A549 (cell line): ENCODE measurements at regions not wholly inside any gene's neighbourhood (a gene's known extent, or its start where the extent isn't known, plus 50 kb on each side); places are given as distances from the start of the nearest gene placed in this dataset.

Experiments used
- ATAC-seq, 2 experiments: fragments of 200-7000 bp in 1 of 2; fragments of >200 bp in 1 of 2; cut with Nextera tagmentation in 1 of 2; cut with Tn5 transposase in 1 of 2; 3 replicates each; pipeline versions ENCODE4 v1.8.0 to v1.9.1; 2018 to 2020; ENCODE audit warnings: mild to moderate bottlenecking in 1 of 2, moderate library complexity in 1 of 2
- CTCF ChIA-PET: fragments of 300-600 bp; sonication (Branson Sonifier 250); formaldehyde crosslinking; extraction: SDS; loops from one replicate; lab custom pipeline; 2021; ENCODE audit warnings: antibody characterized with exemption, inconsistent platforms; lab: Yijun Ruan, JAX
- POLR2A ChIA-PET: fragments of 350-600 bp; formaldehyde crosslinking; extraction: SDS; loops from one replicate; lab custom pipeline; 2021; ENCODE audit warnings: antibody characterized with exemption, inconsistent platforms; lab: Yijun Ruan, JAX
- DNase-seq, 2 experiments: peaks; one replicate each; pipeline versions ENCODE4 v3.0.0 to v3.0.0-alpha.2; 2011 to 2016; ENCODE audit warnings: low read depth in 1 of 2, low spot score in 1 of 2
- FAIRE-seq: peaks from 2 replicates; lab custom pipeline; 2011; peaks lifted over from hg19 to GRCh38; lab: Jason Lieb, UNC
- H3K27ac ChIP-seq, 2 experiments: fragments of >200 bp; sonication (Bioruptor Twin); formaldehyde crosslinking; 3 replicates each; pipeline ENCODE4 v1.5.1; 2016 to 2017
- H3K4me1 ChIP-seq: fragments of >200 bp; sonication (Bioruptor Twin); formaldehyde crosslinking; 3 replicates; pipeline ENCODE4 v1.6.1; 2016
- H3K4me2 ChIP-seq: fragments of >200 bp; sonication (Bioruptor Twin); formaldehyde crosslinking; 3 replicates; pipeline ENCODE4 v1.6.1; 2016
- H3K4me3 ChIP-seq: fragments of >200 bp; sonication (Bioruptor Twin); formaldehyde crosslinking; 3 replicates; pipeline ENCODE4 v1.5.1; 2016
- H3K9me3 ChIP-seq: fragments of >200 bp; sonication (Bioruptor Twin); formaldehyde crosslinking; 3 replicates; pipeline ENCODE4 v1.6.1; 2016
- CBX8 ChIP-seq: fragments of 200-600 bp; sonication (generic); IDR thresholded peaks from 2 replicates; pipeline ENCODE4 v1.6.1; 2016
- E2F6 ChIP-seq: IDR thresholded peaks from 2 replicates; pipeline ENCODE4 v1.6.1; 2012; ENCODE audit warnings: low read depth, borderline replicate concordance
- EHF ChIP-seq: fragments of 250-450 bp; sonication (Bioruptor Pico); IDR thresholded peaks from 2 replicates; pipeline ENCODE4 v1.5.0; 2020; ENCODE audit warnings: mild to moderate bottlenecking
- EHMT2 ChIP-seq: fragments of 200-600 bp; sonication (generic); IDR thresholded peaks from 2 replicates; pipeline ENCODE4 v1.6.1; 2016; ENCODE audit warnings: antibody characterized with exemption, low read depth, mild to moderate bottlenecking, moderate library complexity
- FOSB ChIP-seq: fragments of 250-450 bp; sonication (Bioruptor Pico); IDR thresholded peaks from 2 replicates; pipeline ENCODE4 v1.5.0; 2020; ENCODE audit warnings: mild to moderate bottlenecking, moderate library complexity
- GATA3 ChIP-seq: IDR thresholded peaks from 2 replicates; pipeline ENCODE4 v1.6.1; 2012; ENCODE audit warnings: borderline replicate concordance
- HDAC2 ChIP-seq: fragments of 200-600 bp; sonication (generic); IDR thresholded peaks from 2 replicates; pipeline ENCODE4 v1.6.1; 2016
- HES2 ChIP-seq: fragments of >200 bp; sonication (Bioruptor Twin); formaldehyde crosslinking; IDR thresholded peaks from 2 replicates; pipeline ENCODE4 v1.6.1; 2016
- HEYL ChIP-seq: fragments of 250-450 bp; sonication (Bioruptor Pico); IDR thresholded peaks from 2 replicates; pipeline ENCODE4 v1.8.0; 2021; ENCODE audit warnings: mild to moderate bottlenecking, moderate library complexity
- HMGXB4 ChIP-seq: fragments of 250-450 bp; sonication (Bioruptor Pico); IDR thresholded peaks from 2 replicates; pipeline ENCODE4 v1.5.0; 2021; ENCODE audit warnings: mild to moderate bottlenecking, moderate library complexity, borderline replicate concordance
- HOXA7 ChIP-seq: fragments of 250-450 bp; sonication (Bioruptor Pico); IDR thresholded peaks from 2 replicates; pipeline ENCODE4 v1.5.0; 2020; ENCODE audit warnings: mild to moderate bottlenecking, moderate library complexity
- JUN ChIP-seq, 2 experiments: fragments of >200 bp; sonication (Bioruptor Twin); formaldehyde crosslinking; IDR thresholded peaks; 2 replicates in 1 of 2; 3 replicates in 1 of 2; pipeline ENCODE4 v1.6.1; 2016 to 2017
- JUNB ChIP-seq: fragments of >200 bp; sonication (Bioruptor Twin); formaldehyde crosslinking; IDR thresholded peaks from 2 replicates; pipeline ENCODE4 v1.6.1; 2016
- KDM1A ChIP-seq: fragments of 200-600 bp; sonication (generic); IDR thresholded peaks from 2 replicates; pipeline ENCODE4 v1.6.1; 2016; ENCODE audit warnings: low read depth, mild to moderate bottlenecking
- KDM5A ChIP-seq: fragments of 200-600 bp; sonication (generic); IDR thresholded peaks from 2 replicates; pipeline ENCODE4 v1.6.1; 2016; ENCODE audit warnings: antibody characterized with exemption, mild to moderate bottlenecking
- MAFK ChIP-seq: fragments of 450-650 bp; IDR thresholded peaks from 2 replicates; pipeline ENCODE4 v1.6.1; 2014; ENCODE audit not compliant: partially characterized antibody
- MYC ChIP-seq: IDR thresholded peaks from 2 replicates; pipeline ENCODE4 v1.6.1; 2012; ENCODE audit warnings: mild to moderate bottlenecking, inconsistent platforms, low read length, improper control_type of control experiment, borderline replicate concordance
- NR3C1 ChIP-seq: fragments of >200 bp; sonication (Bioruptor Twin); formaldehyde crosslinking; IDR thresholded peaks from 3 replicates; pipeline ENCODE4 v1.6.1; 2017
- PBX3 ChIP-seq: IDR thresholded peaks from 2 replicates; pipeline ENCODE4 v1.6.1; 2012
- POLR2A ChIP-seq: IDR thresholded peaks from 2 replicates; pipeline ENCODE4 v1.6.1; 2012; ENCODE audit warnings: mild to moderate bottlenecking, low read length
- POLR2AphosphoS2 ChIP-seq: conservative IDR thresholded peaks from 2 replicates; pipeline ENCODE4 v1.6.1; 2012; ENCODE audit warnings: low read length, improper control_type of control experiment, inconsistent platforms
- RARB ChIP-seq: fragments of 250-450 bp; sonication (Bioruptor Pico); IDR thresholded peaks from 2 replicates; pipeline ENCODE4 v1.8.0; 2021; ENCODE audit warnings: mild to moderate bottlenecking, moderate library complexity
- RCOR1 ChIP-seq: fragments of 150-350 bp; IDR thresholded peaks from 2 replicates; pipeline ENCODE4 v1.6.1; 2014; ENCODE audit warnings: antibody characterized with exemption, low read length, low read depth
- RFX5 ChIP-seq: fragments of 450-650 bp; IDR thresholded peaks from 2 replicates; pipeline ENCODE4 v1.7.1; 2014; ENCODE audit warnings: antibody characterized with exemption, mild to moderate bottlenecking, moderate library complexity
- RNF2 ChIP-seq: fragments of 200-600 bp; sonication (generic); IDR thresholded peaks from 2 replicates; pipeline ENCODE4 v1.6.1; 2016; ENCODE audit warnings: low read depth, mild to moderate bottlenecking, antibody characterized with exemption, moderate library complexity, borderline replicate concordance
- SMC3 ChIP-seq: fragments of >200 bp; sonication (Bioruptor Twin); formaldehyde crosslinking; IDR thresholded peaks from 3 replicates; pipeline ENCODE4 v1.6.1; 2018; ENCODE audit warnings: inconsistent platforms
- SREBF2 ChIP-seq: fragments of 450-650 bp; IDR thresholded peaks from 2 replicates; pipeline ENCODE4 v1.6.1; 2014; ENCODE audit warnings: mild to moderate bottlenecking, moderate library complexity
- TFCP2L1 ChIP-seq: fragments of 250-450 bp; sonication (Bioruptor Pico); IDR thresholded peaks from 2 replicates; pipeline ENCODE4 v1.5.0; 2021; ENCODE audit warnings: mild to moderate bottlenecking
- USF2 ChIP-seq: fragments of 450-650 bp; IDR thresholded peaks from 2 replicates; pipeline ENCODE4 v1.6.1; 2014; ENCODE audit warnings: antibody characterized with exemption
- ZC3H11A ChIP-seq: fragments of 450-650 bp; IDR thresholded peaks from 2 replicates; pipeline ENCODE4 v1.6.1; 2014; ENCODE audit warnings: antibody characterized with exemption, mild to moderate bottlenecking
- ZSCAN20 ChIP-seq: fragments of 250-450 bp; sonication (Bioruptor Pico); IDR thresholded peaks from 2 replicates; pipeline ENCODE4 v1.8.0; 2022; ENCODE audit warnings: mild to moderate bottlenecking, moderate library complexity
- WGBS: methylation state at CpG from one replicate; pipeline ENCODE4 v1.1.6; 2017; ENCODE audit errors: missing lambda C conversion rate; 5-methylcytosine and 5-hydroxymethylcytosine counted together

- no peak for TF ChIP-seq JUNB
- no peak for TF ChIP-seq TFCP2L1 (CRISPR knock-in tag)
- TF ChIP-seq HOXA7 (CRISPR knock-in tag), result no peak
- no peak for TF ChIP-seq ZC3H11A
- no peak for TF ChIP-seq MAFK
- no peak for TF ChIP-seq RCOR1
- no peak for TF ChIP-seq PBX3
- no peak for TF ChIP-seq RNF2
- TF ChIP-seq RFX5, result no peak
- TF ChIP-seq SREBF2, result no peak
- POLR2A ChIA-PET, result no interaction called here
- WGBS, result 33% methylated on average over 2 of the region's 2 CpGs
- ATAC-seq (no peak), FAIRE-seq (no peak), DNase-seq (no peak)
- CTCF ChIA-PET, result interaction anchor here (0.6 kb wide), 1 partner anchor 218 kb away, joined by 3 read pairs; no protein-coding TSS in a partner anchor
- H3K9me3 ChIP-seq, result no peaks in the 10 kb centered on the region
- no peaks in the 10 kb centered on the region for H3K4me1 ChIP-seq
- H3K4me3 ChIP-seq, result no peak overlapping the region
- no peak overlapping the region for H3K27ac ChIP-seq
- H3K4me2 ChIP-seq, result no peak overlapping the region
These were observed 163.5 kb downstream of the VRK1 start for GRCh38 chr14:96960598-96961116.

- Histone ChIP-seq H3K4me3 (no peak overlapping the region), H3K9me3 (no peaks in the 10 kb centered on the region), H3K4me2 (no peak overlapping the region), H3K27ac (no peak overlapping the region), H3K4me1 (no peaks in the 10 kb centered on the region)
- TF ChIP-seq MYC, result no peak
- TF ChIP-seq POLR2AphosphoS2, result no peak
- no peak for TF ChIP-seq FOSB (CRISPR knock-in tag)
- TF ChIP-seq JUN (IDR thresholded peaks at IDR 0.05), result no peak
- TF ChIP-seq SMC3, result no peak
- no peak for TF ChIP-seq RARB (CRISPR knock-in tag)
- no peak for TF ChIP-seq SREBF2
- TF ChIP-seq MAFK, result no peak
- no peak for TF ChIP-seq ZC3H11A
- TF ChIP-seq ZSCAN20 (CRISPR knock-in tag), result no peak
- TF ChIP-seq HMGXB4 (CRISPR knock-in tag), result no peak
- TF ChIP-seq KDM1A, result no peak
- TF ChIP-seq KDM5A, result no peak
- TF ChIP-seq CBX8, result no peak
- TF ChIP-seq POLR2A, result no peak
- no peak for TF ChIP-seq HES2
- no peak for TF ChIP-seq RFX5
- ChIA-PET POLR2A (no interaction called here), CTCF (no interaction called here)
- DNase-seq (no peak), ATAC-seq (no peak), FAIRE-seq (no peak)
- 32% methylated on average over 2 of the region's 2 CpGs for WGBS
These were observed 164.7 kb downstream of the VRK1 start for GRCh38 chr14:96961895-96962294.

GRCh38 chr14:96962337-96962736, 165.2 kb downstream of the VRK1 start:
- no peak overlapping the region for H3K4me3 ChIP-seq
- POLR2A ChIA-PET, result no interaction called here
- H3K27ac ChIP-seq, result no peak overlapping the region
- ATAC-seq (no peak), DNase-seq (no peak), FAIRE-seq (no peak)
- no peaks in the 10 kb centered on the region for H3K4me1 ChIP-seq
- H3K9me3 ChIP-seq, result no peaks in the 10 kb centered on the region
- CTCF ChIA-PET, result no interaction called here
- no peak overlapping the region for H3K4me2 ChIP-seq
- 48% methylated on average over 2 of the region's 2 CpGs for WGBS
- TF ChIP-seq E2F6 (no peak), EHMT2 (no peak), GATA3 (no peak), JUNB (no peak), HEYL (CRISPR knock-in tag) (no peak), EHF (CRISPR knock-in tag) (no peak), POLR2AphosphoS2 (no peak), HDAC2 (no peak), NR3C1 (no peak), USF2 (no peak)
